ENCODE measurements at regions not wholly inside any gene's neighbourhood (a gene's known extent, or its start where the extent isn't known, plus 50 kb on each side); places are given as distances from the start of the nearest gene placed in this dataset.

GRCh38 chr15:70602834-70603560 is 160.4 kb downstream of the UACA start:
- TF ChIP-seq CTCF (IDR thresholded peaks at IDR 0.05; ENCODE audit: extremely low read depth, insufficient read depth, missing control alignments) = no peak
- DNase-seq (ENCODE audit: low spot score) = no peak
- in situ Hi-C loops (cut with MboI; ENCODE audit: low pct_unique_long_range_greater_than_20kb, low sequenced_read_pairs, unreplicated experiment) = no loop called here

GRCh38 chr15:70602281-70602680 is 161.1 kb downstream of the UACA start:
- no peak for TF ChIP-seq CTCF (IDR thresholded peaks at IDR 0.05; ENCODE audit: extremely low read depth, insufficient read depth, missing control alignments)
- DNase-seq (ENCODE audit: low spot score) = no peak
- in situ Hi-C loops (cut with MboI; ENCODE audit: low pct_unique_long_range_greater_than_20kb, low sequenced_read_pairs, unreplicated experiment) = no loop called here

- TF ChIP-seq CTCF (IDR thresholded peaks at IDR 0.05; ENCODE audit: extremely low read depth, insufficient read depth, missing control alignments) = no peak
- no peak for DNase-seq (ENCODE audit: low spot score)
- in situ Hi-C loops (cut with MboI; ENCODE audit: low pct_unique_long_range_greater_than_20kb, low sequenced_read_pairs, unreplicated experiment) = no loop called here
These were observed 165.4 kb downstream of the UACA start for GRCh38 chr15:70597945-70598344.

- no peak for TF ChIP-seq CTCF (IDR thresholded peaks at IDR 0.05; ENCODE audit: extremely low read depth, insufficient read depth, missing control alignments)
- no peak for DNase-seq (ENCODE audit: low spot score)
These were observed 166.2 kb downstream of the UACA start for GRCh38 chr15:70597056-70597603.

GRCh38 chr15:70596354-70597055 is 166.9 kb downstream of the UACA start:
- DNase-seq (ENCODE audit: low spot score) = no peak
- in situ Hi-C loops (cut with MboI; ENCODE audit: low pct_unique_long_range_greater_than_20kb, low sequenced_read_pairs, unreplicated experiment) = no loop called here
- TF ChIP-seq CTCF (IDR thresholded peaks at IDR 0.05; ENCODE audit: extremely low read depth, insufficient read depth, missing control alignments) = no peak

More at GRCh38 chr15:70597056-70597603, 166.2 kb downstream of the UACA start:
- in situ Hi-C loops (cut with MboI; ENCODE audit: low pct_unique_long_range_greater_than_20kb, low sequenced_read_pairs, unreplicated experiment) = no loop called here

- in situ Hi-C loops (cut with MboI; ENCODE audit: low pct_unique_long_range_greater_than_20kb, low sequenced_read_pairs, unreplicated experiment) = no loop called here
These were observed 169.6 kb downstream of the UACA start for GRCh38 chr15:70593795-70594194.

More at GRCh38 chr15:70593795-70594194, 169.6 kb downstream of the UACA start:
- no peak for DNase-seq (ENCODE audit: low spot score)
- no peak for TF ChIP-seq CTCF (IDR thresholded peaks at IDR 0.05; ENCODE audit: extremely low read depth, insufficient read depth, missing control alignments)

All from GM13977 (cell line).